ENCODE measurements at regions not wholly inside any gene's neighbourhood (a gene's known extent, or its start where the extent isn't known, plus 50 kb on each side); places are given as distances from the start of the nearest gene placed in this dataset.

DNA sequence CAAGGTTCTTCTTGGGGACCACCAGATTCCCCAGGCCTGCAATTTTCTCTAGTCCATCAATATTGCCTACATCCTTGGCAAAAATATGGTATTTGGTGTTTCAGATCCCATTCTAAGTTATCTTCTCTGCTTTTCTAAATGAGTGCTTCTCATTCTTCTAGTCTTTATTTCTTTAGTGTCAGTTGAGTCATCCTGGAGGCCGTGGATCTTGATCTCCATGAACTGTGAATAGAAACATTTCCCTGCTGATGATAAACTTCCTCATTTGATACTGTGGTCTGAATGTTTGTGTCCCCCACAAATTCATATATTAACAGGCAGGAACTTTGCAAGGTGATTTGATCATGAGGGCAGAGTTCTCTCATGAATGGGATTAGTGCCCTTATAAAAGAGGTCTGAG is 779.3 kb downstream of the INHBA start:
- Histone ChIP-seq H3K27ac (no peak overlapping the region), H3K4me1 (no peaks in the 10 kb centered on the region), H3K4me3 (no peak overlapping the region), H3K36me3 (no peaks in the 10 kb centered on the region), H3K9me3 (no peaks in the 10 kb centered on the region), H3K27me3 (no peaks in the 10 kb centered on the region)
- 69% methylated on average over 1 of the region's 1 CpG; no CpG with 5 or more reads in 1 of the 2 donors for WGBS, 2 donors (ENCODE audit: low coverage in 1 of 2)
- no peak for DNase-seq
- intact Hi-C loops (cut with DNase I; ENCODE audit: low total_unique reads) (no loop called here), in situ Hi-C loops (cut with MboI; ENCODE audit: low pct_ligation_motif_present in 1 of 4, low pct_unique_long_range_greater_than_20kb in 1 of 4, low sequenced_read_pairs in 3 of 4) (no loop called here)
- TF ChIP-seq POLR2AphosphoS5 (IDR thresholded peaks at IDR 0.05): no peak

DNA sequence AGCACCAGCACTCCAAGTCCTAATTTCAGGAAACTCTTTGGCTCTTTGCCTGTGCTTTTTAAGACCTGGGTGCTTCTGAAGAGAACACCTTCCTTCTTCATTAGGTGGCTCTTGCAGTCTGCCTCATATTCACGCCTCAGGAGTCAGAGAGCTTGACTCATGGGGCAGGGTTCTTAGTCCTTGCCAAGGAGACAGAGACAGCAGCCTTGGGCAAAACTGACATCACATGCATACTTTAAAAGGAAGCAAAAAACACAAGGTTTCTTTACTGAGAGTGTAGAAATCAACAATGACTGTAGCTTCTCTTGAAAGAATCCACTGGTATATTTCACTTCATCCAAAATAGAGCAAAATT is 780.6 kb downstream of the INHBA start:
- WGBS, 2 donors (ENCODE audit: low coverage in 1 of 2): 60 to 96% methylated on average over 1 of the region's 1 CpG
- H3K27ac ChIP-seq: no peak overlapping the region

DNA sequence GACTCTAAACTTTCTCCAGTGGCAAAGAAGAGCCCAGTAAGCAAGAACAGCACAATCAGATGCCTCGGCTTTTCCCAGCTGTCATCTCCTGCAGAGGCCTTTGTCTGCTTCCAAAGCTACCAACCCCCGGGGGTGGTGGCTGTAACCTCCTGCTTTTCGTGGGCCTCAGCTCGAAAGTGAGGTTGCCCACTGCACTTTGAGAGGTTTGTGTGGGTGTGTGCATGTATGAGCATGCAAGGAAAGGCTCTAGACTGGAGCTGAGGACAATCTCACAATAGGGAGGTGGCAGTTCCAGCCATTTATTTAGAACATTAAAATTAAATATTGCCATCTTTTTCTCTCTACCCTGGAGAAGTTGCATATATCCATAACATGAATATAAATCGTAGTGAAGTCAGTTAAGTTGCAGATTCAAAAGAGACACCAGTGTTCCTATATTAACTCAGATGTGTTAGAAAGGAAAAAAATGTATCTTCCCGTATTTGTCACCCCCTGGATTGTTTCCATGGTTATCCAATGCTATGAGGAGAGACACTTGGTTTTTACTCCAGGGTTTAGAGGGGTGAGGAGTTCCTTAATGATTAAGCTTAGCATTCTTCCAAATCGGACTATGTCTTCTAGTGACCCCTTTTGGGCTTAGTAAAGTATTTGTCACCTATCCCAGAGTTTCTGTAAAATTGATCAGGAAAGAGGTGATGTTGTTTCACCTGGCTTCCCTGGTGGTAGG is 781.1 kb downstream of the INHBA start:
- Histone ChIP-seq H3K36me3 (no peaks in the 10 kb centered on the region), H3K4me1 (no peaks in the 10 kb centered on the region), H3K9me3 (no peaks in the 10 kb centered on the region), H3K27ac (no peak overlapping the region), H3K4me3 (no peak overlapping the region), H3K27me3 (no peaks in the 10 kb centered on the region)
- in situ Hi-C loops (cut with MboI; ENCODE audit: low pct_ligation_motif_present in 1 of 4, low pct_unique_long_range_greater_than_20kb in 1 of 4, low sequenced_read_pairs in 3 of 4): no loop called here
- 67 to 96% methylated on average over 3 to 7 of the region's 7 CpGs for WGBS, 2 donors (ENCODE audit: low coverage in 1 of 2)
- DNase-seq: no peak
- no peak for TF ChIP-seq POLR2AphosphoS5 (IDR thresholded peaks at IDR 0.05)
- no peak for TF ChIP-seq EP300 (IDR thresholded peaks at IDR 0.05; ENCODE audit: low read depth)
- no peak for TF ChIP-seq POLR2A (IDR thresholded peaks at IDR 0.05)
- TF ChIP-seq, protein P1, sequence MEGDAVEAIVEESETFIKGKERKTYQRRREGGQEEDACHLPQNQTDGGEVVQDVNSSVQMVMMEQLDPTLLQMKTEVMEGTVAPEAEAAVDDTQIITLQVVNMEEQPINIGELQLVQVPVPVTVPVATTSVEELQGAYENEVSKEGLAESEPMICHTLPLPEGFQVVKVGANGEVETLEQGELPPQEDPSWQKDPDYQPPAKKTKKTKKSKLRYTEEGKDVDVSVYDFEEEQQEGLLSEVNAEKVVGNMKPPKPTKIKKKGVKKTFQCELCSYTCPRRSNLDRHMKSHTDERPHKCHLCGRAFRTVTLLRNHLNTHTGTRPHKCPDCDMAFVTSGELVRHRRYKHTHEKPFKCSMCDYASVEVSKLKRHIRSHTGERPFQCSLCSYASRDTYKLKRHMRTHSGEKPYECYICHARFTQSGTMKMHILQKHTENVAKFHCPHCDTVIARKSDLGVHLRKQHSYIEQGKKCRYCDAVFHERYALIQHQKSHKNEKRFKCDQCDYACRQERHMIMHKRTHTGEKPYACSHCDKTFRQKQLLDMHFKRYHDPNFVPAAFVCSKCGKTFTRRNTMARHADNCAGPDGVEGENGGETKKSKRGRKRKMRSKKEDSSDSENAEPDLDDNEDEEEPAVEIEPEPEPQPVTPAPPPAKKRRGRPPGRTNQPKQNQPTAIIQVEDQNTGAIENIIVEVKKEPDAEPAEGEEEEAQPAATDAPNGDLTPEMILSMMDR (IDR thresholded peaks at IDR 0.05): no peak
- intact Hi-C loops (cut with DNase I; ENCODE audit: low total_unique reads): no loop called here

More for the DNA sequence above, 780.6 kb downstream of the INHBA start:
- no peaks in the 10 kb centered on the region for H3K9me3 ChIP-seq
- TF ChIP-seq POLR2AphosphoS5 (IDR thresholded peaks at IDR 0.05) (no peak), POLR2A (IDR thresholded peaks at IDR 0.05) (no peak), EP300 (IDR thresholded peaks at IDR 0.05; ENCODE audit: low read depth) (no peak)
- TF ChIP-seq, protein P1 (IDR thresholded peaks at IDR 0.05): no peak
- no peaks in the 10 kb centered on the region for H3K36me3 ChIP-seq
- H3K4me1 ChIP-seq: no peaks in the 10 kb centered on the region
- in situ Hi-C loops (cut with MboI; ENCODE audit: low pct_ligation_motif_present in 1 of 4, low pct_unique_long_range_greater_than_20kb in 1 of 4, low sequenced_read_pairs in 3 of 4) (no loop called here), intact Hi-C loops (cut with DNase I; ENCODE audit: low total_unique reads) (no loop called here)
- no peaks in the 10 kb centered on the region for H3K27me3 ChIP-seq
- no peak for DNase-seq
- no peak overlapping the region for H3K4me3 ChIP-seq

DNA sequence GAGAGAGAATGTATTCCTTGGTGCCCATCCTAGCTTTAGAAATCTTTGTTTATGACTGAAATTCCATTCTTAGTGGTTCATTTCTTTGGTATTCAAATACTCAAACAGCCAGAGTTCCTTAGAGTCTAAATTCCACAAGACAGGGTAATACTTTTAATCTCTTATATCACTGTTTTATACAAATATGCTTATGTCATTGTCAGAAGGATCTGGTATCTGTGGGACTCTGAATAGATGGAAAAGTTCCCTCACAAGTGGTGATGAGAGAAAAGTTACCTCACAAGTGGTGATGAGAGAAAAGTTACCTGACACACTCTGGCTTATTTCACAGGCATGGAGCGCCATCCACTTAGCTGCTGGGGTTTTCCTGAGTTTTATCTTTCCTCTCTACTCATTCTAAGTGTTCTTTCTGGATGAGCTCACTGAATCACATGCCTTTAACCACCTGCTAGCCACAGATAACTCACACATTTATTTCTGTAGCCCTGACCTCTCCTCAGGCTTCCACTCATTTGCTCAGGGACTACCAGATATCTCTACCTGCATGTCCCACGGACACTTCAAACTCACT is 784.0 kb downstream of the SUGCT start:
- Histone ChIP-seq H3K9me3 (no peaks in the 10 kb centered on the region), H3K36me3 (no peaks in the 10 kb centered on the region), H3K4me1 (no peaks in the 10 kb centered on the region), H3K27me3 (no peaks in the 10 kb centered on the region), H3K27ac (no peak overlapping the region), H3K4me3 (no peak overlapping the region)
- intact Hi-C loops (cut with DNase I; ENCODE audit: low total_unique reads) (no loop called here), in situ Hi-C loops (cut with MboI; ENCODE audit: low pct_ligation_motif_present in 1 of 4, low pct_unique_long_range_greater_than_20kb in 1 of 4, low sequenced_read_pairs in 3 of 4) (no loop called here)
- 73 to 81% methylated on average over 2 of the region's 2 CpGs for WGBS, 2 donors (ENCODE audit: low coverage in 1 of 2)
- DNase-seq: no peak
- TF ChIP-seq, protein P1 (IDR thresholded peaks at IDR 0.05): no peak
- TF ChIP-seq POLR2A (IDR thresholded peaks at IDR 0.05): no peak
- TF ChIP-seq EP300 (IDR thresholded peaks at IDR 0.05; ENCODE audit: low read depth): no peak
- no peak for TF ChIP-seq POLR2AphosphoS5 (IDR thresholded peaks at IDR 0.05)
